GM10266 (cell line): ENCODE measurements at regions not wholly inside any gene's neighbourhood (a gene's known extent, or its start where the extent isn't known, plus 50 kb on each side); places are given as distances from the start of the nearest gene placed in this dataset.

Experiments
- DNase-seq: peaks from one replicate; pipeline ENCODE4 v3.0.0; 2012; ENCODE audit errors: extremely low spot score
- TF ChIP-seq, protein P1 (sequence below): IDR thresholded peaks from 2 replicates; pipeline ENCODE4 v1.5.1; 2012; ENCODE audit warnings: mild to moderate bottlenecking, low read depth; ENCODE audit not compliant: control insufficient read depth, insufficient read depth; ENCODE audit errors: missing control alignments

DNA sequence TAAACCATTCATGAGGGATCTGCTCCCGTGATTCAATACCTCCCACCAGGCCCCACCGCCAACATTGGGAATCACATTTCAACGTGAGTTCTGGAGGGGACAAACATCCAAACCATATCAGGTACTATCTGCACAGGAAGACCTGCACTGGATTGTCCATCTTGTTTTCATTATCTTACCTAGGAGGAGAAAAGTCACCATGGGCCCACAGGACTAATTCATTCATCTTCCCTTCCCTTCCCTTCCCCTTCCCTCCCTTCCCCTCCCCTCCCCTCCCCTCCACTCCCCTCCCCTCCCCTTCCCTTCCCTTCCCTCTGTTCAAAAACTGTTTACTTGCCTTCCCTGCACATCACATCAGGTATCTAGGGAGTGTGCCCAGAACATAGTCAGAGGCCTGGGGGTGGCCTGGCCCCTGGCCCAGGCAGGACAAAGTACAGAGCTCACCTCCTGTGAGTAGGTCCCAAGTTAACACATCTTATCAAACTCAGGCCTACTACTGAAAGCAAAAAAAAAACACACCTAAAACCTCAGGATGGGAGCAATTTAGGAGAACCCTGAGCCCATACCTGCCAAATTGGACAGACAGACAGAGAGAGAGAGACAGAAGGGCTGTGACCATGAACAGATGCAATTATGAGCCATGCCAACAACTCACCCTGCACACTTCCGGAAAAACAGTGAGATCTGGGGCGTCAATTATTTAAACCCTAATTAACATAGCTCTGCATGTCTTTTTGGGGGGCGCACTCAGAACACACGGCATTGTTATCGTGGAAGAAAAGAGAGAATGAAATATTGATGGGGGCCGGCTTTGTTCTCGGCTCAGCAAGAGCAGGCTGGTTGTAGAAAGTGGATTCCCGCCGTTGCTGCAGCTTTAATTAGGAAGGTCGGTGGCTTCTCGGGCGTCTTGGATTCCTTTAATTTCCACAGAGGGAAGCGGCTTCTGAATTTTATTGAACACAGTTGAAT is 151.2 kb downstream of the IRX5 start:
- TF ChIP-seq, protein P1, sequence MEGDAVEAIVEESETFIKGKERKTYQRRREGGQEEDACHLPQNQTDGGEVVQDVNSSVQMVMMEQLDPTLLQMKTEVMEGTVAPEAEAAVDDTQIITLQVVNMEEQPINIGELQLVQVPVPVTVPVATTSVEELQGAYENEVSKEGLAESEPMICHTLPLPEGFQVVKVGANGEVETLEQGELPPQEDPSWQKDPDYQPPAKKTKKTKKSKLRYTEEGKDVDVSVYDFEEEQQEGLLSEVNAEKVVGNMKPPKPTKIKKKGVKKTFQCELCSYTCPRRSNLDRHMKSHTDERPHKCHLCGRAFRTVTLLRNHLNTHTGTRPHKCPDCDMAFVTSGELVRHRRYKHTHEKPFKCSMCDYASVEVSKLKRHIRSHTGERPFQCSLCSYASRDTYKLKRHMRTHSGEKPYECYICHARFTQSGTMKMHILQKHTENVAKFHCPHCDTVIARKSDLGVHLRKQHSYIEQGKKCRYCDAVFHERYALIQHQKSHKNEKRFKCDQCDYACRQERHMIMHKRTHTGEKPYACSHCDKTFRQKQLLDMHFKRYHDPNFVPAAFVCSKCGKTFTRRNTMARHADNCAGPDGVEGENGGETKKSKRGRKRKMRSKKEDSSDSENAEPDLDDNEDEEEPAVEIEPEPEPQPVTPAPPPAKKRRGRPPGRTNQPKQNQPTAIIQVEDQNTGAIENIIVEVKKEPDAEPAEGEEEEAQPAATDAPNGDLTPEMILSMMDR, result no peak
- DNase-seq, result no peak

DNA sequence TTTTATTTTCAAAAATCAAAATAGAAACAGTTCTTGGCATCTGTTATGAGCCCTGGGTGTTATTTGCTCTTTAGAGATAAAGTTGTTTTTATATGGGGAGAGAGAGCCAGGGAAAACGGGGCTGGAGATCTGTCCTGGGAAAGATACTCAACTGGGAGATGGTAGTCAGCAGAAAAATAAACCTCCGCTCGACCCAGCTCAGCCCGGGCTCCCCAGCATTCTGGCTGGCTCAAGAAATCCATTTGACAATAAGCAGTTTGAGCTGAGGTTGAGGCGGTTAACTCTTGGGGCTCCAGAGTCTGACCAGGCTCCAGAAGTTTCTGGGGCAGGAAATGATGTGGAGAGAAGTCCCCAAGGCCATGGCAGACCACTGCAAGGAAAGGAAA is 151.9 kb downstream of the IRX5 start:
- no peak for DNase-seq
- TF ChIP-seq, protein P1, result no peak

DNA sequence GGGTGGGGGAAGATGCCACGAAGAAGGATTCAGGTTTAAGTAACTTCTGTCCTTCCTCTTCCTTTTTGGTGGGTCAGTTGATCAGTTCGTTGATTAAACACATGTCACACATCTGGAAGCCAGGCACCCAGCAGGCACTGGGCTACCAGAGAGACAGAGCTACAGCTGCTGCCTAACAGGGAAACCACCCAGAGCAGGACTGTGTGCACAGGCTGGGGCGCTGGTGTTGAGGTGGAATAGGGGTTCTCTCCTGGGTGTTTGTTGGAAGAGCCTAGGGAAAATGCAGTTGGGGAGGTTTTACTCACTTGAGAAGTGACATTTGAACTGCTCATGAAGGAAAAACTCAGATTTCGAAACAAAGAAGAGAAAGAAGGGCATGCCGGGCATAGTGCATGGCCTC is 152.4 kb downstream of the IRX5 start:
- DNase-seq, result no peak
- TF ChIP-seq, protein P1, result no peak

DNA sequence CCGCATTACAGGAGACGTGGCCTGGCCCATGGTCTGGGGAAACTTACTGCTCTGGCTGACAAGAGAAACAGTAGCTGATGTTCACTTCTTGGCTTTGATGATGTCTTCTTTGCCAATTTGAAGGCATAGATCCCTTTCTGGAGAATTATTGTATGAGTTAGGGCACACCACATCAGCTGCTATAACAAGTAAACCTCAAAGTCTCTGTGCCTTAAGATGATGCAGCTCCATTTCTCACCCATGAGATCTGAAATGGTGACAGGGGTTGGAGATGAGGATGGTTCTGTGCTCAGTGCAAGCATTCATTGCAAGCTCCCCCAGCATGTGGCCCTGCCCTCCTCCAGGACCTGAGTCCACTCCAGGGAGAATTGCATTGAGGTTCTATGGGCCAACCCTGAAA is 157.4 kb downstream of the IRX5 start:
- TF ChIP-seq, protein P1, result no peak
- DNase-seq, result no peak

DNA sequence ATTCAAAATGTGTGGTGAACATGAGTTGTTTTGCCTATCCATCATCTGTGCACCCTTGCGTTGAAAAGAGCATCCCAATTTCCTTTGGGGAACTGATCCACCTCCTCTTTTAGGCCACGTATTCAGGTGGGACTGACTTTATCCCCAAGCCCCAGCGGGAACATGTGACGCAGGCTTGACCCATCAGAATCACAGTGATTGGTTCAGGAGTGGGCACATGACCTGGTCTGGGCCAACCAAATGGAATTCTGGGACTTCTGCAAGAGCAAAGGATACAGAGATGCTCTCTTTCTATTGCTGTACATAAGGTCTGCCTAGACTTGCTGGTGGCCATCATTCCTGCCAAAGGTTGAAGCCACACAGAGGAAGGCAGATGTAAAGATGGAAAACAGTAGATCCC is 158.9 kb downstream of the IRX5 start:
- TF ChIP-seq, protein P1, result no peak
- no peak for DNase-seq

DNA sequence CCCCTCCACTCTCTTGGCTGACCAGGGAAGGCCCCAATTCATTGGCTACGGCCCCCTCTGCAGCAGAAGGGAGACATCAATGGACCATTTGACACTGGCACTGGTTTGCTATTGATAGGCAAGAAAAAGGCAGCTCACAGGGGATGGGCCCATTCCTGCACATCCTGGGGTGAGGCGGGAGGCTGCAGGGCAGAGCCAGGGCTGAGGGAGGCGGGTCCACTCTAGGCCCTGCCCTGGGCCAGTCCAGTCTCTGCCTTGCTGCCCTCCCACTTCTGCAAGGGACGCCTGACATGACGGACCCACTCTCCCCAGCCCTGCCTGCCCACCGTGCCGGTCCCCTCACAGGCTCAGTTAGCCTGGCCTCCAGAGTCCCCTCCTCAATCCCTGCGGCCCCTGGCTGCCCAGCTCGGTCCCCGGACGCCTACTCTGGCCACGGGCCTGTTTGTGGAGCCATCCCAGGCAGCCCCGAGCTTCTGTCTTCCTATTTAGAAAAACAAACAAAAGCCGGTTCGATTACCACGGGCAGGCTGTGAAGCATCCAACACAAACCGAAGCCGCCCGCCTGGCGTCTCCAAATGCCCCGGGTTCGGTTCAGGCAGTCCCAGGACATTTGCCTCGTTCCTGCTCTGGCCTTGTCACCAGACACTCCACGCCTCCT is 160.7 kb downstream of the IRX5 start:
- no peak for DNase-seq
- TF ChIP-seq, protein P1, result no peak

DNA sequence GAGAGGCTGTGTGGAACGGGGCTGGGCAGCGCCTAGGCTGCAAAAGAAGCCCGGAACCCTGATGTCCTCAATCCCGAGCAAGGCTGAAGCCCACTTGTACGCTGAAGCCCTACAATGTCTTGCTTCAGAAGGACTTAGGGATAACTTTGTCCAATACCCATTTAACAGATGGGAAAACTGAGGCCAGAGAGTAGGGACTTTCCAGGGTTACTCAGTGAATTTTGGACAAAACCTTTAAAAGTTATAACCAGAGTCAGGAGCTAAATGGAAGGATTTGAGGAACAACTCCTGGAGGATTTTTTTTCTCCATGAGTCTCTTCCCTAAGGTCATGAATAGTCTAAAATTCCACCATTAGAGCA is 161.2 kb downstream of the IRX5 start:
- TF ChIP-seq, protein P1, result no peak
- DNase-seq, result no peak
